H9 (cell line): ENCODE measurements at regions not wholly inside any gene's neighbourhood (a gene's known extent, or its start where the extent isn't known, plus 50 kb on each side); places are given as distances from the start of the nearest gene placed in this dataset.

Experiments used
- DNase-seq: peaks from one replicate; pipeline ENCODE4 v3.0.0-alpha.2; 2017
- H2AFZ ChIP-seq: one replicate; pipeline ENCODE4 v1.6.1; 2013; ENCODE audit warnings: mild to moderate bottlenecking, low read length, control low read depth, moderate library complexity
- H2AK5ac ChIP-seq: 2 replicates; pipeline ENCODE4 v1.6.1; 2013; ENCODE audit warnings: low read length, control low read depth, mixed read lengths; ENCODE audit not compliant: insufficient read length
- H2BK120ac ChIP-seq: one replicate; pipeline ENCODE4 v1.6.1; 2013; ENCODE audit warnings: low read depth, mild to moderate bottlenecking, low read length, control low read depth, inconsistent platforms; ENCODE audit not compliant: poor library complexity, severe bottlenecking
- H2BK12ac ChIP-seq: 2 replicates; pipeline ENCODE4 v1.6.1; 2013; ENCODE audit warnings: low read length, control low read depth, mixed read lengths, low read depth; ENCODE audit not compliant: insufficient read length
- H2BK15ac ChIP-seq: 2 replicates; pipeline ENCODE4 v1.6.1; 2013; ENCODE audit warnings: low read depth, low read length, control low read depth
- H2BK20ac ChIP-seq: one replicate; pipeline ENCODE4 v1.6.1; 2013; ENCODE audit warnings: low read depth, mild to moderate bottlenecking, low read length, control low read depth, inconsistent platforms; ENCODE audit not compliant: poor library complexity, severe bottlenecking
- H2BK5ac ChIP-seq: 2 replicates; pipeline ENCODE4 v1.6.1; 2013; ENCODE audit warnings: low read length, control low read depth, mixed read lengths; ENCODE audit not compliant: insufficient read length
- H3K14ac ChIP-seq: 2 replicates; pipeline ENCODE4 v1.6.1; 2013; ENCODE audit warnings: low read length, control low read depth; ENCODE audit not compliant: insufficient read depth
- H3K18ac ChIP-seq: 2 replicates; pipeline ENCODE4 v1.6.1; 2013; ENCODE audit warnings: low read depth, mild to moderate bottlenecking, mixed read lengths, low read length, control low read depth; ENCODE audit not compliant: insufficient read length
- H3K23ac ChIP-seq: 2 replicates; pipeline ENCODE4 v1.6.1; 2013; ENCODE audit warnings: low read length, control low read depth, mixed read lengths, low read depth; ENCODE audit not compliant: insufficient read length
- H3K23me2 ChIP-seq: 2 replicates; pipeline ENCODE4 v1.6.1; 2013; ENCODE audit warnings: low read depth, mild to moderate bottlenecking, mixed read lengths, low read length, control low read depth; ENCODE audit not compliant: insufficient read length, poor library complexity, severe bottlenecking
- H3K27ac ChIP-seq: 2 replicates; pipeline ENCODE4 v1.5.1; 2013; ENCODE audit warnings: low read length, control low read depth, mixed read lengths, low read depth; ENCODE audit not compliant: insufficient read length
- H3K27me3 ChIP-seq: 2 replicates; pipeline ENCODE4 v1.6.1; 2013; ENCODE audit warnings: low read length, control low read depth, inconsistent platforms; ENCODE audit not compliant: insufficient read depth
- H3K4ac ChIP-seq: 2 replicates; pipeline ENCODE4 v1.6.1; 2013; ENCODE audit warnings: low read depth, mild to moderate bottlenecking, control low read depth, inconsistent platforms, low read length, moderate library complexity
- H3K4me1 ChIP-seq: 2 replicates; pipeline ENCODE4 v1.6.1; 2013; ENCODE audit warnings: low read length, control low read depth, inconsistent platforms; ENCODE audit not compliant: insufficient read depth
- H3K4me2 ChIP-seq: 2 replicates; pipeline ENCODE4 v1.6.1; 2013; ENCODE audit warnings: low read length, control low read depth, mixed read lengths; ENCODE audit not compliant: insufficient read length, insufficient read depth
- H3K56ac ChIP-seq: 2 replicates; pipeline ENCODE4 v1.6.1; 2013; ENCODE audit warnings: low read depth, mild to moderate bottlenecking, mixed read lengths, low read length, control low read depth; ENCODE audit not compliant: insufficient read length
- H3K79me1 ChIP-seq: 2 replicates; pipeline ENCODE4 v1.6.1; 2013; ENCODE audit warnings: low read depth, mild to moderate bottlenecking, moderate library complexity, low read length, control low read depth, inconsistent platforms; ENCODE audit not compliant: insufficient read depth, poor library complexity, severe bottlenecking
- H3K79me2 ChIP-seq: 2 replicates; pipeline ENCODE4 v1.6.1; 2013; ENCODE audit warnings: low read length, control low read depth, inconsistent platforms; ENCODE audit not compliant: insufficient read depth
- H3K9ac ChIP-seq: 2 replicates; pipeline ENCODE4 v1.6.1; 2013; ENCODE audit warnings: low read length, control low read depth, mixed read lengths; ENCODE audit not compliant: insufficient read length; ENCODE audit errors: extremely low read depth
- H3K9me3 ChIP-seq: one replicate; pipeline ENCODE4 v1.6.1; 2013; ENCODE audit warnings: low read depth, low read length, inconsistent platforms; ENCODE audit not compliant: control insufficient read depth
- H3T11ph ChIP-seq: one replicate; pipeline ENCODE4 v1.6.1; 2013; ENCODE audit warnings: mild to moderate bottlenecking, low read length, control low read depth, inconsistent platforms
- H4K20me1 ChIP-seq: one replicate; pipeline ENCODE4 v1.6.1; 2013; ENCODE audit not compliant: control insufficient read depth, insufficient read length, insufficient read depth
- H4K5ac ChIP-seq: 2 replicates; pipeline ENCODE4 v1.6.1; 2013; ENCODE audit warnings: low read depth, mild to moderate bottlenecking, mixed read lengths, low read length, control low read depth; ENCODE audit not compliant: insufficient read length
- H4K8ac ChIP-seq: replicated peaks from 2 replicates; pipeline ENCODE4 v1.6.1; 2013; ENCODE audit warnings: low read length, control low read depth, mixed read lengths, low read depth; ENCODE audit not compliant: insufficient read length
- H4K91ac ChIP-seq: 2 replicates; pipeline ENCODE4 v1.6.1; 2013; ENCODE audit warnings: low read depth, mild to moderate bottlenecking, moderate library complexity, mixed read lengths, low read length, control low read depth; ENCODE audit not compliant: insufficient read length
- H3K27ac Mint-ChIP-seq, 3 experiments: 2 replicates in 2 of 3; 3 replicates in 1 of 3; pipeline ENCODE4 v1.8.0; 2020 to 2021; ENCODE audit warnings: mixed read lengths in 3 of 3, mild to moderate bottlenecking in 1 of 3, moderate library complexity in 1 of 3
- H3K27me3 Mint-ChIP-seq: 2 replicates; pipeline ENCODE4 v1.8.0; 2021; ENCODE audit warnings: low read depth, mild to moderate bottlenecking, moderate library complexity, mixed read lengths
- H3K36me3 Mint-ChIP-seq, 3 experiments: 2 replicates in 2 of 3; 3 replicates in 1 of 3; pipeline ENCODE4 v1.8.0; 2020 to 2021; ENCODE audit warnings: low read depth in 3 of 3, mixed read lengths in 3 of 3; ENCODE audit not compliant: insufficient read depth in 1 of 3
- H3K4me1 Mint-ChIP-seq, 2 experiments: 2 replicates each; pipeline ENCODE4 v1.8.0; 2020; ENCODE audit warnings: mixed read lengths in 2 of 2
- H3K4me3 Mint-ChIP-seq, 2 experiments: 2 replicates in 1 of 2; 3 replicates in 1 of 2; pipeline ENCODE4 v1.8.0; 2020 to 2021; ENCODE audit warnings: mild to moderate bottlenecking in 2 of 2, mixed read lengths in 2 of 2, moderate library complexity in 1 of 2
- H3K9me3 Mint-ChIP-seq, 2 experiments: 2 replicates in 1 of 2; 3 replicates in 1 of 2; pipeline ENCODE4 v1.8.0; 2020; ENCODE audit warnings: mild to moderate bottlenecking in 2 of 2, mixed read lengths in 2 of 2, moderate library complexity in 1 of 2
- CTCF ChIP-seq: fragments of 200-600 bp; sonication (generic); conservative IDR thresholded peaks from 3 replicates; pipeline ENCODE4 v1.8.0; 2021; ENCODE audit warnings: antibody characterized with exemption, mild to moderate bottlenecking
- WGBS: extraction: QIAGEN DNeasy Blood & Tissue Kit; methylation state at CpG from one replicate; pipeline ENCODE4 v1.1.7; 2013; ENCODE audit warnings: missing lambda C conversion rate, low lambda C conversion rate, mixed read lengths; ENCODE audit not compliant: insufficient read length; ENCODE audit errors: extremely low coverage; 5-methylcytosine and 5-hydroxymethylcytosine counted together

GRCh38 chr2:164138750-164139149 is 402.9 kb upstream of the FIGN start:
- no peak for TF ChIP-seq CTCF
- Histone ChIP-seq H2BK12ac (no peak overlapping the region), H3K4me1 (no peaks in the 10 kb centered on the region), H2BK20ac (no peak overlapping the region), H2BK5ac (no peak overlapping the region), H4K5ac (no peak overlapping the region), H3K23ac (no peak overlapping the region), H2BK120ac (no peak overlapping the region), H3K79me1 (no peaks in the 10 kb centered on the region), H3K14ac (no peak overlapping the region), H4K91ac (no peak overlapping the region), H2AK5ac (no peak overlapping the region), H3K23me2 (no peaks in the 10 kb centered on the region), H3K18ac (no peak overlapping the region), H4K20me1 (no peaks in the 10 kb centered on the region), H4K8ac (no peak overlapping the region), H3K27ac (no peak overlapping the region), H3K9me3 (no peaks in the 10 kb centered on the region), H3K4ac (no peak overlapping the region), H2BK15ac (no peak overlapping the region), H3K4me2 (no peak overlapping the region), H2AFZ (no peak overlapping the region), H3K79me2 (no peaks in the 10 kb centered on the region), H3K9ac (no peak overlapping the region), H3K27me3 (no peaks in the 10 kb centered on the region), H3T11ph (no peak overlapping the region), H3K56ac (no peak overlapping the region)
- WGBS, result no CpG with 5 or more reads among the region's 4 CpGs
- Mint-ChIP-seq H3K27me3 (no peaks in the 10 kb centered on the region), H3K27ac (no peak overlapping the region), H3K4me1 (no peaks in the 10 kb centered on the region), H3K36me3 (no peaks in the 10 kb centered on the region), H3K4me3 (no peak overlapping the region), H3K9me3 (no peaks in the 10 kb centered on the region)
- DNase-seq, result no peak
